ENCODE measurements at regions not wholly inside any gene's neighbourhood (a gene's known extent, or its start where the extent isn't known, plus 50 kb on each side); places are given as distances from the start of the nearest gene placed in this dataset.

- TF ChIP-seq EZH2 (IDR thresholded peaks at IDR 0.05; ENCODE audit: insufficient read depth, low read length) (no peak), CTCF (IDR thresholded peaks at IDR 0.05; ENCODE audit: insufficient read depth, low read depth, low read length) (no peak)
Observed at GRCh38 chr3:176789281-176789705, 408.0 kb downstream of the TBL1XR1 start.

Measured in astrocyte (in vitro differentiated cells and primary cell).